ENCODE measurements at regions not wholly inside any gene's neighbourhood (a gene's known extent, or its start where the extent isn't known, plus 50 kb on each side); places are given as distances from the start of the nearest gene placed in this dataset.

DNA sequence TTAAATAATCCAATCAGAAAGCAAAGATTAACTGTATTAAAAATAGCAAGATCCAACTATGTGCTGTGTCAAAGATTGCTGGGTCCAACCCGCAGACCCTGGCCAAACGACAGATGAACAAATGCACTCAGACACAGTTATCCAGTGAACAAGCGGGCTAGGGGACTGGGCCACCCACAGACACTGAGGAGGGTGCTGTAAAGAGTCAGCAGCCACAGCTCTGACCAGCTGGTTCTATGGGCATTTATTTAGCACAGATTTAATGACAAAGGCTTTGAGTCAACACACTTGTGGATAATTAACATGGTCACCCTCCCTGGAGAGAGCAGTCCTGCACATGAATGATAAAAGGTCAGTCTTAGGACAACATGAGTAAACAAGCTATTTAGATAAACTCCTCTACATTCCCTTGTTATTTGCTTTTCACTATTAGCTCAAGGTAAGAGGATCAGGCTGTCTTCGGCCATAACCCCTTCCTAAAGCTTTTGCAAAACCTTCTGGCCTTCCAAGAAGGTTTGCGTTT is 424.9 kb downstream of the HINT1 start:
- no peak overlapping the region for H3K4me3 ChIP-seq (ENCODE audit: low read depth, low read length)
- no peak for DNase-seq (ENCODE audit: low read depth)
- TF ChIP-seq, protein P1, sequence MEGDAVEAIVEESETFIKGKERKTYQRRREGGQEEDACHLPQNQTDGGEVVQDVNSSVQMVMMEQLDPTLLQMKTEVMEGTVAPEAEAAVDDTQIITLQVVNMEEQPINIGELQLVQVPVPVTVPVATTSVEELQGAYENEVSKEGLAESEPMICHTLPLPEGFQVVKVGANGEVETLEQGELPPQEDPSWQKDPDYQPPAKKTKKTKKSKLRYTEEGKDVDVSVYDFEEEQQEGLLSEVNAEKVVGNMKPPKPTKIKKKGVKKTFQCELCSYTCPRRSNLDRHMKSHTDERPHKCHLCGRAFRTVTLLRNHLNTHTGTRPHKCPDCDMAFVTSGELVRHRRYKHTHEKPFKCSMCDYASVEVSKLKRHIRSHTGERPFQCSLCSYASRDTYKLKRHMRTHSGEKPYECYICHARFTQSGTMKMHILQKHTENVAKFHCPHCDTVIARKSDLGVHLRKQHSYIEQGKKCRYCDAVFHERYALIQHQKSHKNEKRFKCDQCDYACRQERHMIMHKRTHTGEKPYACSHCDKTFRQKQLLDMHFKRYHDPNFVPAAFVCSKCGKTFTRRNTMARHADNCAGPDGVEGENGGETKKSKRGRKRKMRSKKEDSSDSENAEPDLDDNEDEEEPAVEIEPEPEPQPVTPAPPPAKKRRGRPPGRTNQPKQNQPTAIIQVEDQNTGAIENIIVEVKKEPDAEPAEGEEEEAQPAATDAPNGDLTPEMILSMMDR (IDR thresholded peaks at IDR 0.05; ENCODE audit: low read depth, low read length), result no peak
- TF ChIP-seq, protein P2, sequence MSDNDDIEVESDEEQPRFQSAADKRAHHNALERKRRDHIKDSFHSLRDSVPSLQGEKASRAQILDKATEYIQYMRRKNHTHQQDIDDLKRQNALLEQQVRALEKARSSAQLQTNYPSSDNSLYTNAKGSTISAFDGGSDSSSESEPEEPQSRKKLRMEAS (IDR thresholded peaks at IDR 0.05; ENCODE audit: low read depth, low read length), result no peak
- TF ChIP-seq MYC (IDR thresholded peaks at IDR 0.05; ENCODE audit: low read depth, low read length), result no peak
- no peak for TF ChIP-seq POLR2A (IDR thresholded peaks at IDR 0.05; ENCODE audit: extremely low read depth, insufficient read length)

DNA sequence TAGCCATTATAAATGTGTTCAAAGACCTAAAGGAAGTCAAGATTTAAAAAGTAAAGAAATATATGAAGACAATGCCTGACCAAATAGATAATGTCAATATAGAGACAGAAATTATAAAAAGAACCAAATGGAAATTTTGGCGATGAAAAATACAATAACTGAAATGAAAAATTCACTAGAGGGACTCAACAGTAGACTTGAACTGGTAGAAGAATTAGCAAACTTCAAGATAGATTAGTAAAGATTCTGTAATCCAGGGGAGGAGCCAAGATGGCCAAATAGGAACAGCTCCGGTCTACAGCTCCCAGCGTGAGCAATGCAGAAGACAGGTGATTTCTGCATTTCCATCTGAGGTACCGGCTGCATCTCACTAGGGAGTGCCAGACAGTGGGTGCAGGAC is 433.2 kb downstream of the HINT1 start:
- H3K4me3 ChIP-seq (ENCODE audit: low read depth, low read length), result no peak overlapping the region
- TF ChIP-seq, protein P2 (IDR thresholded peaks at IDR 0.05; ENCODE audit: low read depth, low read length), result no peak
- TF ChIP-seq POLR2A (IDR thresholded peaks at IDR 0.05; ENCODE audit: extremely low read depth, insufficient read length) (no peak), MYC (IDR thresholded peaks at IDR 0.05; ENCODE audit: low read depth, low read length) (no peak)
- TF ChIP-seq, protein P1 (IDR thresholded peaks at IDR 0.05; ENCODE audit: low read depth, low read length), result no peak
- DNase-seq (ENCODE audit: low read depth), result no peak

DNA sequence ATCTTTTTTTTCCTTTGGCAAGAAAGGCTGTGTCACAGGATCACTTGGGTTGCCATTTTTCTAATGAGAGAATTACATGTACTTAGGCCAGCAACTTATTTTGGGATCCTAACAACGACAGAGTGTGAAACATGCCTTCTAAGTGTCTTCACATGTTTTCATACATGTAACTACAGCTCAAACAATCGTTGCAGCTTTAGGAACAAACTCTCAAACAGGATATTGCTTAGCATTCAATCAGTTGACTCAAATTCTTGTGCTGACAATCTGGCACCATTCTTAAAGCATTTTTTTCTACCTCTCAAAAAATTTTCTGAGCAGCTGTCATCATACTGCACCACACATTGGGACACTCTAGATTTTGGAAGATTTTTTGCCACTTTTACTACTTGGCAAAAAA is 435.5 kb downstream of the HINT1 start:
- TF ChIP-seq, protein P1 (IDR thresholded peaks at IDR 0.05; ENCODE audit: low read depth, low read length), result no peak
- TF ChIP-seq, protein P2 (IDR thresholded peaks at IDR 0.05; ENCODE audit: low read depth, low read length), result no peak
- TF ChIP-seq MYC (IDR thresholded peaks at IDR 0.05; ENCODE audit: low read depth, low read length), result no peak
- H3K4me3 ChIP-seq (ENCODE audit: low read depth, low read length), result no peak overlapping the region

DNA sequence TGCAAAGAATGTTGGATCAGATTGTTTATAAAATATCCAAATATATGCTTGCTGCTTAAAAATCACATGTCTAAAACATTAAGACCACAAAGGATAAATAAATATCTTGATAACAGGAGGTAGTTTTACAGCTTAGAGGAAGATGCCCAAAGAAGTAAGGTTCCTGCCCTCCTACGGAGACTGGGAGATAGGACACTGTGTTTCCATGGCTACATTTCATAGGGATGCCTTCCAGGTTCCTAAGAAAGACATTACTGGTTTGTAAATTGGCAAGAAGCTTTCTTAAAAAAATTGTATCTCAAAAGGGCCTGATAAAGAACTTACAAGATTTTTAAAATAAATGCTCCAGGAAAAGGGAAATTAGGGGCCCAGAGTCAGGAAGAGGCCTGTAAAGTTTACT is 437.2 kb downstream of the HINT1 start:
- no peak for DNase-seq (ENCODE audit: low read depth)
- no peak overlapping the region for H3K4me3 ChIP-seq (ENCODE audit: low read depth, low read length)
- TF ChIP-seq, protein P1 (IDR thresholded peaks at IDR 0.05; ENCODE audit: low read depth, low read length), result no peak
- TF ChIP-seq, protein P2 (IDR thresholded peaks at IDR 0.05; ENCODE audit: low read depth, low read length), result no peak

More for the DNA sequence above, 435.5 kb downstream of the HINT1 start:
- DNase-seq (ENCODE audit: low read depth), result no peak

DNA sequence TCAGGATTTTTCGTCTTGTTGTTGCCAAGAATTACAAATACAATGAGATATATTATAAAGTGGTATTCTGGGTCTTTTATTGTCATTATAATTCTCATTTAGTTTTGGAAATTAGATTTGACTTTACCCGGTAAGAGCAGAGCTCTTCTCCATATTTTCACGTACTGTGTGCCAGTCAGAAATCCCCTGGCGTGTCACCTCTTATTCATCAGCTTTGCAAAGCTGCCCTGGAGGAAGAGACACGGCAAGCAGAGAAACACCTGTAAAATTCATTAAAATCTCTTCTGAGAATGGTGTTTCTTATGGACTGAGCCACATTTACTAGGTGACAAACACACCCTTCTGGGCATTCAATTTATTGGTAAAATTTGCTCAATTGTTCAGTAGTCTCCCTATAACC is 440.4 kb downstream of the HINT1 start:
- H3K4me3 ChIP-seq (ENCODE audit: low read depth, low read length), result no peak overlapping the region
- no peak for TF ChIP-seq MYC (IDR thresholded peaks at IDR 0.05; ENCODE audit: low read depth, low read length)
- no peak for TF ChIP-seq POLR2A (IDR thresholded peaks at IDR 0.05; ENCODE audit: extremely low read depth, insufficient read length)
- TF ChIP-seq, protein P2 (IDR thresholded peaks at IDR 0.05; ENCODE audit: low read depth, low read length), result no peak
- TF ChIP-seq, protein P1 (IDR thresholded peaks at IDR 0.05; ENCODE audit: low read depth, low read length), result no peak
- no peak for DNase-seq (ENCODE audit: low read depth)

DNA sequence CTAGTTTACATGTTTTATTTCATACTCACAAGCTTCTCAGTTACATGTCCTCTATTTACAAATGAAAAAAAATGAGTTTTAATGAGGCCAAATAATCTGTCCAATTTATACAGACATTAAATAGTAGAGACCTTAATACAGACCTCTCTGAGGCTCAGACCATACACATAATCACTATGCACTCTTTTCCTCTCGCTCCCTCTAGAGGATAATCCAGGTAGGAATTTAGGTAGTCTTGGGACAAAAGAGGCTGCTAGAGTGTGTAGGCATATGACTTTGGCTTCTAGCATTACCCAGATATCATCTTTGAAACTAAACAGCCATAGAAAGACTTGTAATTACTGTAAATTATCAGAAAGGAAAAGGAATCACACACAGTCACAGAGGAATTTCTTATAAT is 444.7 kb downstream of the HINT1 start:
- H3K4me3 ChIP-seq (ENCODE audit: low read depth, low read length), result no peak overlapping the region
- TF ChIP-seq, protein P2 (IDR thresholded peaks at IDR 0.05; ENCODE audit: low read depth, low read length), result no peak
- TF ChIP-seq POLR2A (IDR thresholded peaks at IDR 0.05; ENCODE audit: extremely low read depth, insufficient read length), result no peak
- TF ChIP-seq, protein P1 (IDR thresholded peaks at IDR 0.05; ENCODE audit: low read depth, low read length), result peak; percentile 30
- peak; percentile 35 for DNase-seq (ENCODE audit: low read depth)
